ENCODE measurements at regions not wholly inside any gene's neighbourhood (a gene's known extent, or its start where the extent isn't known, plus 50 kb on each side); places are given as distances from the start of the nearest gene placed in this dataset.
"Not testable (repeated sequence)": the region's sequence is repeated elsewhere in the genome, so short reads cannot be mapped to it uniquely, and the experiment has no call there.

GRCh38 chr6:139982195-139982594 is 607.7 kb upstream of the CITED2 start:
- H3K36me3 ChIP-seq: no peaks in the 10 kb centered on the region
- DNase-seq (ENCODE audit: low spot score): no peak
- TF ChIP-seq POLR2A (IDR thresholded peaks at IDR 0.05): no peak
- no peak for TF ChIP-seq POLR2AphosphoS5 (IDR thresholded peaks at IDR 0.05)
- no peak for TF ChIP-seq CTCF (IDR thresholded peaks at IDR 0.05)
- H3K9me3 ChIP-seq: no peaks in the 10 kb centered on the region
- H3K27ac ChIP-seq: peak overlapping the region in 1 of 2 donors; percentile 2
- 0% methylated on average over 1 of the region's 1 CpG for WGBS
- peaks cover 6% of the 10 kb centered on the region for H3K4me1 ChIP-seq (replicated peaks)
- H3K27me3 ChIP-seq (replicated peaks; ENCODE audit: insufficient read depth): no peaks in the 10 kb centered on the region
- intact Hi-C loops (cut with DNase I): loop anchor here (5.0 to 10.0 kb wide), 2 partner anchors 437 to 610 kb away; partner anchors contain the start of gene CITED2
- no peak overlapping the region for H3K4me3 ChIP-seq

GRCh38 chr6:139981768-139982181 is 607.3 kb upstream of the CITED2 start:
- Histone ChIP-seq H3K9me3 (no peaks in the 10 kb centered on the region), H3K36me3 (no peaks in the 10 kb centered on the region), H3K27me3 (replicated peaks; ENCODE audit: insufficient read depth) (no peaks in the 10 kb centered on the region), H3K4me3 (no peak overlapping the region), H3K4me1 (replicated peaks) (peaks cover 6% of the 10 kb centered on the region), H3K27ac (peak overlapping the region in 1 of 2 donors; percentile 2)
- DNase-seq (ENCODE audit: low spot score): peak; percentile 42
- TF ChIP-seq CTCF (IDR thresholded peaks at IDR 0.05): no peak
- peak; percentile 66 for TF ChIP-seq POLR2AphosphoS5 (IDR thresholded peaks at IDR 0.05)
- no peak for TF ChIP-seq POLR2A (IDR thresholded peaks at IDR 0.05)
- 3% methylated on average over 5 of the region's 5 CpGs for WGBS
- intact Hi-C loops (cut with DNase I): loop anchor here (5.0 to 10.0 kb wide), 2 partner anchors 437 to 609 kb away; partner anchors contain the start of gene CITED2

- TF ChIP-seq CTCF (IDR thresholded peaks at IDR 0.05) (no peak), POLR2A (IDR thresholded peaks at IDR 0.05) (no peak), POLR2AphosphoS5 (IDR thresholded peaks at IDR 0.05) (no peak)
- H3K27ac ChIP-seq: peak overlapping the region in 1 of 2 donors; percentile 2
- H3K27me3 ChIP-seq (replicated peaks; ENCODE audit: insufficient read depth): no peaks in the 10 kb centered on the region
- H3K4me3 ChIP-seq: no peak overlapping the region
- DNase-seq (ENCODE audit: low spot score): no peak
- no peaks in the 10 kb centered on the region for H3K9me3 ChIP-seq
- intact Hi-C loops (cut with DNase I): loop anchor here (5.0 to 10.0 kb wide), 2 partner anchors 436 to 609 kb away; partner anchors contain the start of gene CITED2
- H3K36me3 ChIP-seq: no peaks in the 10 kb centered on the region
- peaks cover 6% of the 10 kb centered on the region for H3K4me1 ChIP-seq (replicated peaks)
- WGBS: 74% methylated on average over 1 of the region's 1 CpG
Measured at GRCh38 chr6:139981066-139981624, 606.7 kb upstream of the CITED2 start.

- H3K27ac ChIP-seq; H3K36me3 ChIP-seq; H3K4me1 ChIP-seq (replicated peaks); H3K9me3 ChIP-seq; H3K4me3 ChIP-seq; H3K27me3 ChIP-seq (replicated peaks; ENCODE audit: insufficient read depth); DNase-seq (ENCODE audit: low spot score): not testable (repeated sequence)
- intact Hi-C loops (cut with DNase I): loop anchor here (5.0 to 10.0 kb wide), 2 partner anchors 436 to 608 kb away; partner anchors contain the start of gene CITED2
- 49% methylated on average over 3 of the region's 3 CpGs for WGBS
Measured at GRCh38 chr6:139980631-139981030, 606.2 kb upstream of the CITED2 start.

GRCh38 chr6:139979021-139979725 is 604.7 kb upstream of the CITED2 start:
- Histone ChIP-seq H3K9me3 (no peaks in the 10 kb centered on the region), H3K4me3 (no peak overlapping the region), H3K27me3 (replicated peaks; ENCODE audit: insufficient read depth) (no peaks in the 10 kb centered on the region), H3K4me1 (replicated peaks) (peaks cover 6% of the 10 kb centered on the region), H3K27ac (no peak overlapping the region), H3K36me3 (no peaks in the 10 kb centered on the region)
- DNase-seq (ENCODE audit: low spot score): no peak
- intact Hi-C loops (cut with DNase I): no loop called here
- 92% methylated on average over 7 of the region's 7 CpGs for WGBS
- TF ChIP-seq CTCF (IDR thresholded peaks at IDR 0.05) (no peak), POLR2A (IDR thresholded peaks at IDR 0.05) (no peak), POLR2AphosphoS5 (IDR thresholded peaks at IDR 0.05) (no peak)
